K562 (cell line): ENCODE measurements at regions not wholly inside any gene's neighbourhood (a gene's known extent, or its start where the extent isn't known, plus 50 kb on each side); places are given as distances from the start of the nearest gene placed in this dataset.

Experiments
- ARID2 ChIP-seq: fragments of 450-650 bp; IDR thresholded peaks from 2 replicates; pipeline ENCODE4 v1.6.1; 2017; ENCODE audit warnings: antibody characterized with exemption, mild to moderate bottlenecking
- CBX8 ChIP-seq: fragments of 200-600 bp; sonication (generic); IDR thresholded peaks from 2 replicates; pipeline ENCODE4 v1.6.1; 2012; ENCODE audit warnings: borderline replicate concordance, mixed run types, low read depth, mild to moderate bottlenecking, moderate library complexity, mixed read lengths, low read length, control low read depth, inconsistent platforms; ENCODE audit not compliant: poor library complexity, severe bottlenecking; ENCODE audit errors: extremely low read depth
- CSDE1 ChIP-seq, 2 experiments: fragments of 450-650 bp; IDR thresholded peaks; 2 replicates each; pipeline ENCODE4 v1.6.1; 2016; ENCODE audit warnings: mild to moderate bottlenecking in 1 of 2
- FOXA3 ChIP-seq, 2 experiments: fragments of 450-650 bp in 1 of 2; sonication (generic) in 1 of 2; formaldehyde crosslinking; IDR thresholded peaks in 1 of 2; conservative IDR thresholded peaks in 1 of 2; 2 replicates each; pipeline versions ENCODE4 v1.4.0 to v1.8.0; 2020 to 2022; ENCODE audit warnings: mild to moderate bottlenecking in 2 of 2, missing genetic modification reagents in 1 of 2
- HDAC2 ChIP-seq: fragments of 450-650 bp; IDR thresholded peaks from 2 replicates; pipeline ENCODE4 v1.6.1; 2016; ENCODE audit warnings: mild to moderate bottlenecking
- HEY1 ChIP-seq: fragments of 250-450 bp; sonication (Bioruptor Pico); IDR thresholded peaks from 2 replicates; pipeline ENCODE4 v1.5.0; 2020; ENCODE audit warnings: mild to moderate bottlenecking, moderate library complexity, borderline replicate concordance
- SREBF2 ChIP-seq: sonication (generic); formaldehyde crosslinking; IDR thresholded peaks from 2 replicates; pipeline ENCODE4 v1.4.0; 2020; ENCODE audit warnings: mild to moderate bottlenecking, missing genetic modification reagents
- TOE1 ChIP-seq, 2 experiments: fragments of 450-650 bp in 1 of 2; sonication (generic) in 1 of 2; formaldehyde crosslinking in 1 of 2; IDR thresholded peaks; 2 replicates each; pipeline versions ENCODE4 v1.7.1 to v1.8.0; 2016 to 2022; ENCODE audit warnings: borderline replicate concordance in 2 of 2, mild to moderate bottlenecking in 2 of 2, antibody characterized with exemption in 1 of 2, inconsistent platforms in 1 of 2, low read depth in 1 of 2, missing genetic modification reagents in 1 of 2, moderate library complexity in 1 of 2
- U2AF1 ChIP-seq: fragments of 200-400 bp; formaldehyde crosslinking; optimal IDR thresholded peaks from 2 replicates; pipeline ENCODE3; 2017; ENCODE audit warnings: mild to moderate bottlenecking, low read depth, low read length, moderate library complexity
- ZNF232 ChIP-seq: sonication (generic); formaldehyde crosslinking; IDR thresholded peaks from 2 replicates; pipeline ENCODE4 v1.8.0; 2022; ENCODE audit warnings: mild to moderate bottlenecking, missing genetic modification reagents
- TF ChIP-seq, protein P1 (sequence below): fragments of 450-650 bp; formaldehyde crosslinking; IDR thresholded peaks from 2 replicates; pipeline ENCODE4 v1.4.0; 2020; ENCODE audit warnings: mild to moderate bottlenecking, moderate library complexity
- TF ChIP-seq, protein P2 (sequence below), 3 experiments: IDR thresholded peaks in 2 of 3; conservative IDR thresholded peaks in 1 of 3; 2 replicates each; pipeline ENCODE4 v1.5.1; 2011 to 2012; ENCODE audit warnings: low read length in 3 of 3, mild to moderate bottlenecking in 3 of 3, control low read depth in 2 of 3, improper control_type of control experiment in 1 of 3, inconsistent platforms in 1 of 3, low read depth in 1 of 3, mixed read lengths in 1 of 3, moderate library complexity in 1 of 3; ENCODE audit not compliant: insufficient read depth in 2 of 3

DNA sequence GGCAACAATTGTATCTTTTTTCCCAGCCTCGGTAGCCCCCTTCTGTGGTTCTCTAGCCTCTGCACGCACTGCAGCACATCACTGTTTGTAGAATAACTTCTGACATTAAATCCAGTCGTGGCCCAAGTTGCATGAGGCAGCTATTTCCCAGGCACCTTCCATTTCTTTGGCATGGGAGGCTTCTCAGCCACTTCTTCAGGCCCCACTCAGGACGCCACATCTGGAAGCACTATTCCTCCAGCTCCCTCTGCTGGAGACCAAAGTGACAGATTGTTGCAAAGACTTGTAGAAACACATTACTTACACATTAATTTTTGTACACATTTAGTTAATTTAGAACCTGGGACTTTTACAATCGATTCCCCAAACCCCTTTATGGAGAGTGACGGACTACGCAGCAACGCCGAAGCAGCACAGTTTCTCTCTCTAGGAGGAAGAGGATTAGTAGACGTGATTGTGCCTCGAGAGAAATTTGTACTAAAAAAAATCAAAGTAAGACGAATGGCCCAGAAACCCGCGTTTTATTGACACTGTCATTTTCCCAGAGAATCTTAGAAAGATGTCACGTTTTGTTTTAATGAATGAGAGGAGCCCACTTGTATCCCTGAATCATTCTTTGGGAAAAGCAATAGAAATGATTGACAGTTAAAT, 57.8 kb upstream of the RGPD5 start (continued):
- no peak for TF ChIP-seq U2AF1
- no peak for TF ChIP-seq SREBF2 (CRISPR knock-in tag)
- no peak for TF ChIP-seq ARID2
- no peak for TF ChIP-seq CBX8
- TF ChIP-seq CSDE1 (IDR thresholded peaks at IDR 0.05) = no peak
- TF ChIP-seq, protein P1, sequence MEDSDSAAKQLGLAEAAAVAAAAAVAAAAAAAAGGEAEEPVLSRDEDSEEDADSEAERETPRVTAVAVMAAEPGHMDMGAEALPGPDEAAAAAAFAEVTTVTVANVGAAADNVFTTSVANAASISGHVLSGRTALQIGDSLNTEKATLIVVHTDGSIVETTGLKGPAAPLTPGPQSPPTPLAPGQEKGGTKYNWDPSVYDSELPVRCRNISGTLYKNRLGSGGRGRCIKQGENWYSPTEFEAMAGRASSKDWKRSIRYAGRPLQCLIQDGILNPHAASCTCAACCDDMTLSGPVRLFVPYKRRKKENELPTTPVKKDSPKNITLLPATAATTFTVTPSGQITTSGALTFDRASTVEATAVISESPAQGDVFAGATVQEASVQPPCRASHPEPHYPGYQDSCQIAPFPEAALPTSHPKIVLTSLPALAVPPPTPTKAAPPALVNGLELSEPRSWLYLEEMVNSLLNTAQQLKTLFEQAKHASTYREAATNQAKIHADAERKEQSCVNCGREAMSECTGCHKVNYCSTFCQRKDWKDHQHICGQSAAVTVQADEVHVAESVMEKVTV (CRISPR knock-in tag) = peak; percentile 20; the same call in 1 of the 2 replicates
- no peak for TF ChIP-seq HEY1 (CRISPR knock-in tag)
- no peak for TF ChIP-seq ZNF232 (CRISPR knock-in tag)
- no peak for TF ChIP-seq FOXA3 (CRISPR knock-in tag; conservative IDR thresholded peaks at IDR 0.05 in 1 of 2, IDR thresholded peaks at IDR 0.05 in 1 of 2)
- TF ChIP-seq, protein P2, sequence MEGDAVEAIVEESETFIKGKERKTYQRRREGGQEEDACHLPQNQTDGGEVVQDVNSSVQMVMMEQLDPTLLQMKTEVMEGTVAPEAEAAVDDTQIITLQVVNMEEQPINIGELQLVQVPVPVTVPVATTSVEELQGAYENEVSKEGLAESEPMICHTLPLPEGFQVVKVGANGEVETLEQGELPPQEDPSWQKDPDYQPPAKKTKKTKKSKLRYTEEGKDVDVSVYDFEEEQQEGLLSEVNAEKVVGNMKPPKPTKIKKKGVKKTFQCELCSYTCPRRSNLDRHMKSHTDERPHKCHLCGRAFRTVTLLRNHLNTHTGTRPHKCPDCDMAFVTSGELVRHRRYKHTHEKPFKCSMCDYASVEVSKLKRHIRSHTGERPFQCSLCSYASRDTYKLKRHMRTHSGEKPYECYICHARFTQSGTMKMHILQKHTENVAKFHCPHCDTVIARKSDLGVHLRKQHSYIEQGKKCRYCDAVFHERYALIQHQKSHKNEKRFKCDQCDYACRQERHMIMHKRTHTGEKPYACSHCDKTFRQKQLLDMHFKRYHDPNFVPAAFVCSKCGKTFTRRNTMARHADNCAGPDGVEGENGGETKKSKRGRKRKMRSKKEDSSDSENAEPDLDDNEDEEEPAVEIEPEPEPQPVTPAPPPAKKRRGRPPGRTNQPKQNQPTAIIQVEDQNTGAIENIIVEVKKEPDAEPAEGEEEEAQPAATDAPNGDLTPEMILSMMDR (IDR thresholded peaks at IDR 0.05 in 2 of 3, conservative IDR thresholded peaks at IDR 0.05 in 1 of 3; ENCODE audit: insufficient read depth in 2 of 3, low read depth in 1 of 3, low read length in 3 of 3) = peak; percentile 37 to 58 (median 51); a peak in 4 of 6 replicates
- TF ChIP-seq HDAC2 = no peak
- no peak for TF ChIP-seq TOE1 (IDR thresholded peaks at IDR 0.05; ENCODE audit: borderline replicate concordance)
- TF ChIP-seq TOE1 (CRISPR knock-in tag; IDR thresholded peaks at IDR 0.05; ENCODE audit: borderline replicate concordance, low read depth) = no peak
